22Rv1 (cell line): ENCODE measurements at regions not wholly inside any gene's neighbourhood (a gene's known extent, or its start where the extent isn't known, plus 50 kb on each side); places are given as distances from the start of the nearest gene placed in this dataset.

Experiments
- H3K27ac ChIP-seq: fragments of 450-650 bp; 2 replicates; pipeline ENCODE4 v1.5.1; 2017
- ZFX ChIP-seq: fragments of 450-650 bp; IDR thresholded peaks from 2 replicates; pipeline ENCODE4 v1.6.1; 2017; ENCODE audit warnings: antibody characterized with exemption, borderline replicate concordance
- TF ChIP-seq, protein P1 (sequence below): fragments of 450-650 bp; IDR thresholded peaks from 2 replicates; pipeline ENCODE4 v1.5.1; 2017; ENCODE audit warnings: mild to moderate bottlenecking

DNA sequence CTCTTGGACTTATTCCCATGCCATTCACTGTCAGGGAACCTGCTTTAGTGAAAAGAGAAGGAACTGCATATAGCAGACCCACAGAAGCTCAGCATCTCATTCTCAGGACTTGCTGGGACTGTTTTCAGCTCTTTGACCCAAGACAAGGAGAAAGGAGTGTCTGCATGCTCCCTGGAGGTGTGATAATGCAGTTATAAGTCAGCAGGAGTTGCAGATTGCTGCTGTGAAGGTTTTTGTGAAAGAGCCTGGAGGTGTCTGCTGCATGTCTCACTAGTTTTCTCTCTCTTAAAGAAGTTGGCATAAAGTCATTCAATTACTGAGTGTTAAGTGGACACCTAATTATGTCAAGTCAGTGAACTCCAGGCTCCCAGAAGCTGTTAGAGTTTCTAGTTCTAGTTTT, 343.4 kb downstream of the BRINP2 start:
- no peak for TF ChIP-seq ZFX
- TF ChIP-seq, protein P1, sequence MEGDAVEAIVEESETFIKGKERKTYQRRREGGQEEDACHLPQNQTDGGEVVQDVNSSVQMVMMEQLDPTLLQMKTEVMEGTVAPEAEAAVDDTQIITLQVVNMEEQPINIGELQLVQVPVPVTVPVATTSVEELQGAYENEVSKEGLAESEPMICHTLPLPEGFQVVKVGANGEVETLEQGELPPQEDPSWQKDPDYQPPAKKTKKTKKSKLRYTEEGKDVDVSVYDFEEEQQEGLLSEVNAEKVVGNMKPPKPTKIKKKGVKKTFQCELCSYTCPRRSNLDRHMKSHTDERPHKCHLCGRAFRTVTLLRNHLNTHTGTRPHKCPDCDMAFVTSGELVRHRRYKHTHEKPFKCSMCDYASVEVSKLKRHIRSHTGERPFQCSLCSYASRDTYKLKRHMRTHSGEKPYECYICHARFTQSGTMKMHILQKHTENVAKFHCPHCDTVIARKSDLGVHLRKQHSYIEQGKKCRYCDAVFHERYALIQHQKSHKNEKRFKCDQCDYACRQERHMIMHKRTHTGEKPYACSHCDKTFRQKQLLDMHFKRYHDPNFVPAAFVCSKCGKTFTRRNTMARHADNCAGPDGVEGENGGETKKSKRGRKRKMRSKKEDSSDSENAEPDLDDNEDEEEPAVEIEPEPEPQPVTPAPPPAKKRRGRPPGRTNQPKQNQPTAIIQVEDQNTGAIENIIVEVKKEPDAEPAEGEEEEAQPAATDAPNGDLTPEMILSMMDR, result no peak
- no peak overlapping the region for H3K27ac ChIP-seq

DNA sequence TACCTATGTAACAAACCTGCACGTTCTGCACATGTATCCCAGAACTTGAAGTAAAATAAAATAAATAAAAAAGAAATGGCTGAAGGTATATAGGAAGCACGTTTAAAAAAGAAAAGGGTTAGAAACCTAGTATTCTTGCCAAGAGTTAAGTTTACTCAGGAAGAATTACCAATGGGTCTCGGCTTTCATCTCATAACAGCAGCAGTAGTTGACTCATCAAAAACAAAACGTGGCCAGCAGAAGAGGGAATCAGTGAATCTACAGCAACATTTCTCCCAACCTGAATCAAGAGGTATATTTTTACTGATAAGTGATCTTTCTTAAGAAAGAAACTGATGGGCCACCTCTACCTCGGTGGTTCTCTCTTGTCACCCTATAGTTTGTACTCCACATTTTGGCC, 340.3 kb downstream of the BRINP2 start:
- H3K27ac ChIP-seq, result no peak overlapping the region
- TF ChIP-seq ZFX, result no peak
- TF ChIP-seq, protein P1, result no peak

DNA sequence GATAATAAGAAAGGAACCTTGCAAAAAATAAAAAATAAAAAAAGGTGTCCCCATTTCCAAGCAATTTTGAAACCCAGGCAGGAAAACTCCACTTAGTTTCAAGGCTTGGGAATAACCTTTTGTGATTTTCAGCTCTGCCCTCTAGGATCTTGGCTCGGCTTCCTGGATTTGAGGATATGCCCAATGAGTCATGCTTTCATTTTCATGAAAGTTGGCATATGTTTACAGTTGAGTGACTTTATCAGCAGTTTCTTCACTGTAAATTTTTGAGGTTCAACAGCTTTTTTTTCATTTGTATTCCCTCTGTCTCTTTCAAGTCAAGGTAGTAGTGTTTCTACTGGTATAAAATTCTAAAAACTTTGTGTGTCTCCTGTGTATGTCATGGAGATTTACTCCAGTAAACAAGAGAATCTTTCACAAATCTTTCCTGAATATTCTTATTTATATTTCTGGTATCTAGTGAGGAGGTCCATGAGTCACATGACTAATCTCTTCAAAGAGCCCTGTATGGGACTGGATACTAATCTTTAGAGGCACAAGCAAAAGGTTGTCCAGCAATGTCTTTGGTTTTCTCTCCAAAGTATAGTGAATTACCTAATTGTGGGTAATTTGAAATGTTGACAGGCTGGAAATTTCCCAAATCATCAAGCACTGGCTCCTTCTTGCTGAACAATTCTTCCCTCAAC, 335.3 kb downstream of the BRINP2 start:
- H3K27ac ChIP-seq, result no peak overlapping the region
- TF ChIP-seq, protein P1, result no peak
- TF ChIP-seq ZFX, result no peak

DNA sequence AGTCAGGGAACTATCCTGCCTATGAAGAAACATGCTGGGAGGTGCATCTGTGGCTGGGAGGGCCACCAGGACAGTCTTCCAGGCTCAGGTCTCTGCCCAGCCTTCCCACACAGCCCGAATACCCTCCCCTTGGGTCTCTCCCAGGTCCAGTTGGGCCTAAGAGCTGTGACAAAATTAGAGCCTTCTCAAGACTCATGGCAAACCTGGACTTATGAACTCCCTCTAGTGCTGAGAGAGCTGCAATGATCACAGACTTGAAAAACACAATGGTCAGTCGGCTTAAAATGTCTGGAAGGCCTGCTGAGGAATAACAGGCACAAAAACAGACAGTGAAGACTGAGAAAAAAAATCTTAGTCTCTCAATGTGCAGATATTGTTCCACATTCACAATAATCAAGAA, 325.1 kb downstream of the BRINP2 start:
- TF ChIP-seq ZFX, result no peak
- TF ChIP-seq, protein P1, result peak; percentile 31
- no peak overlapping the region for H3K27ac ChIP-seq

DNA sequence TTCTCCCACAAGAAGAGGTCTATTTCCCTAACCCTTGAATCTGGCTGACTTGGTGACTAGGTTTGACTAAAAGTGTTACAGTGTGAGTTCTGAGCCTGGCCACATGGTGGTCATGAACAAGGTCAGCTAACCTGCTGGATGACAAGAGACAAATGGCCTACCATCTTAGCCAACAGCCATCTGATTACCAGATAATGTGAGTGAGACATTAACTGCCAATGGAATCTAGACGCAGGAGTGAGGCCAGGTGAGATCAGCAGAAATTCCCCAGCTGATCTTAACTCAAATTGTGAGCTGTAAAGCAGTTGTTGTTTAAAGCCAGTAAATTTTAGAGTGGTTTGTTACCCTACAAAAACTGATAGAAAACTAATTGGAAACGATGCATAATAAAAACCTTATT, 320.0 kb downstream of the BRINP2 start:
- H3K27ac ChIP-seq, result no peak overlapping the region
- no peak for TF ChIP-seq ZFX
- TF ChIP-seq, protein P1, result no peak

DNA sequence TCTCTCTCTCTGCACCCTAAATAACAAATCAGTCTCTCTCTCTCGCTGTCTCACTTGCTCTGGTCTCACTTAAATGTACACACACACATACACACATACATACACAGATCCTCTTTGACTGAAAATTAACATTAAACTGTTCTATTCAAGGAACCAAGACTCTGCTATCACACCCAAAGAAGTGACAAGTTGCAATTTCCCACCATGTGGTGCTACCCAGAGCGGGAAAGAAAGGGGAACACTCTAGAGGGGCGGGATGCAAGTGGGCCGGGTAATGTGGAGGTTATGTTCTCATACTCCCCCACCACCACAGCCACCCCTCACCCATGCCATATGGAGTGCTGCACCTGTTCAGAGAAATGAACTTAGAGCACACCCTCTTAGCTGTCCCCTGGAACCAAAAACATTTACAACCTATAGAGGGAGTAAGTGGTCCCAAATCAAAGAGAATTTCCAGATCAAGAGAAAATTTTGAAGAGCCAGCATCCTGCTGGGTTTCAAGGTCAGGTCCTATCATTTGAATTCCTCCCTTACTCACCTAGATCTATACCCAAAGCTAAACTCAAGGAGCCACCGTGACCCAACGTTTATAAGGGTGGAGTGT, 319.4 kb downstream of the BRINP2 start:
- no peak overlapping the region for H3K27ac ChIP-seq
- no peak for TF ChIP-seq ZFX
- TF ChIP-seq, protein P1, result peak; percentile 13; the same call in 1 of the 2 replicates

DNA sequence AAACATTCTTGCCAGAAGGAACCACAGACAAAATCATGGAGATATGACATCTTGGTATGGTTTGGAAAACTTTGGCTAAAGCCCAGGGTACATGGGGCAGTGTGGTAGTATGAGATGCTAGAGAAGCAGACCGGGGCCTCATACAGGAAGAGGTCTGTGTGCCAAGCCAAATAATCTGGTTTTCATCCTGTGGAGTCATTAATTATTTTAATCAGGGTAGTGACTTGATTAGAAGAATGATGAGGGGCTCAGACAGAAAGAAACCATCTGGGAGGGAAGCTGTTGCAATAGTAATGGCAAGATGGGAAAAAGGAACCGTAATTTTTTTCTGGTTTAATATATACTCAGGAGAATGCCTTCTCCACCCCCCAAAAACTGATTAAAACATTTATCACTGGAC, 318.0 kb downstream of the BRINP2 start:
- TF ChIP-seq ZFX, result no peak
- TF ChIP-seq, protein P1, result no peak
- H3K27ac ChIP-seq, result no peak overlapping the region
